ENCODE measurements at regions not wholly inside any gene's neighbourhood (a gene's known extent, or its start where the extent isn't known, plus 50 kb on each side); places are given as distances from the start of the nearest gene placed in this dataset.

- Histone ChIP-seq H3K27ac (no peak overlapping the region), H3K27me3 (no peaks in the 10 kb centered on the region), H3K9me3 (no peaks in the 10 kb centered on the region), H3K4me1 (no peaks in the 10 kb centered on the region), H3K4me3 (no peak overlapping the region), H3K36me3 (replicated peaks in 1 of 2; ENCODE audit: insufficient read depth in 1 of 2, low read depth in 2 of 2) (no peaks in the 10 kb centered on the region)
- 50 to 61% methylated on average over 7 of the region's 7 CpGs for WGBS, 2 donors
- DNase-seq = no peak
- intact Hi-C loops (cut with DNase I) = no loop called here
- ATAC-seq = no peak
- TF ChIP-seq CTCF (IDR thresholded peaks at IDR 0.05) (no peak), POLR2A (IDR thresholded peaks at IDR 0.05) (no peak)
These were observed 114.0 kb downstream of the FAM174B start for GRCh38 chr15:92541291-92542200.

GRCh38 chr15:92538115-92538514 is 117.5 kb downstream of the FAM174B start:
- H3K4me3 ChIP-seq = no peak overlapping the region
- no peaks in the 10 kb centered on the region for H3K4me1 ChIP-seq
- no peaks in the 10 kb centered on the region for H3K36me3 ChIP-seq (replicated peaks in 1 of 2; ENCODE audit: insufficient read depth in 1 of 2, low read depth in 2 of 2)
- DNase-seq = no peak
- no peak for ATAC-seq
- H3K9me3 ChIP-seq = no peaks in the 10 kb centered on the region
- TF ChIP-seq POLR2A (IDR thresholded peaks at IDR 0.05) = no peak
- H3K27me3 ChIP-seq = no peaks in the 10 kb centered on the region
- no peak overlapping the region for H3K27ac ChIP-seq
- 45 to 57% methylated on average over 3 of the region's 3 CpGs for WGBS, 2 donors
- intact Hi-C loops (cut with DNase I) = no loop called here

- H3K27me3 ChIP-seq = no peaks in the 10 kb centered on the region
- ATAC-seq = no peak
- no peak for DNase-seq
- no peak overlapping the region for H3K27ac ChIP-seq
- H3K9me3 ChIP-seq = no peaks in the 10 kb centered on the region
- H3K36me3 ChIP-seq (replicated peaks in 1 of 2; ENCODE audit: insufficient read depth in 1 of 2, low read depth in 2 of 2) = no peaks in the 10 kb centered on the region
- H3K4me1 ChIP-seq = no peaks in the 10 kb centered on the region
- intact Hi-C loops (cut with DNase I) = no loop called here
- WGBS, 2 donors = 76 to 86% methylated on average over 2 of the region's 2 CpGs
- no peak overlapping the region for H3K4me3 ChIP-seq
- no peak for TF ChIP-seq POLR2A (IDR thresholded peaks at IDR 0.05)
- TF ChIP-seq CTCF (IDR thresholded peaks at IDR 0.05) = no peak
These were observed 122.3 kb downstream of the FAM174B start for GRCh38 chr15:92533298-92533697.

GRCh38 chr15:92531406-92531805 is 124.2 kb downstream of the FAM174B start:
- 50 to 53% methylated on average over 1 of the region's 1 CpG for WGBS, 2 donors
- TF ChIP-seq POLR2A (IDR thresholded peaks at IDR 0.05) = no peak
- TF ChIP-seq CTCF (IDR thresholded peaks at IDR 0.05) = no peak
- no peaks in the 10 kb centered on the region for H3K36me3 ChIP-seq (replicated peaks in 1 of 2; ENCODE audit: insufficient read depth in 1 of 2, low read depth in 2 of 2)
- H3K4me1 ChIP-seq = no peaks in the 10 kb centered on the region
- H3K27ac ChIP-seq = no peak overlapping the region
- intact Hi-C loops (cut with DNase I) = no loop called here
- H3K9me3 ChIP-seq = no peaks in the 10 kb centered on the region
- no peaks in the 10 kb centered on the region for H3K27me3 ChIP-seq
- H3K4me3 ChIP-seq = no peak overlapping the region
- no peak for ATAC-seq
- DNase-seq = no peak

- Histone ChIP-seq H3K27ac (no peak overlapping the region), H3K4me3 (no peak overlapping the region), H3K27me3 (no peaks in the 10 kb centered on the region), H3K36me3 (replicated peaks in 1 of 2; ENCODE audit: insufficient read depth in 1 of 2, low read depth in 2 of 2) (no peaks in the 10 kb centered on the region), H3K9me3 (no peaks in the 10 kb centered on the region), H3K4me1 (no peaks in the 10 kb centered on the region)
- ATAC-seq (no peak), DNase-seq (no peak)
- intact Hi-C loops (cut with DNase I) = no loop called here
- 88 to 100% methylated on average over 1 of the region's 1 CpG for WGBS, 2 donors
- no peak for TF ChIP-seq POLR2A (IDR thresholded peaks at IDR 0.05)
- TF ChIP-seq CTCF (IDR thresholded peaks at IDR 0.05) = no peak
These were observed 126.8 kb downstream of the FAM174B start for GRCh38 chr15:92528736-92529135.

Data from body of pancreas (tissue), 4 donors.